Parathyroid adenoma (tissue), 2 donors: ENCODE measurements at regions not wholly inside any gene's neighbourhood (a gene's known extent, or its start where the extent isn't known, plus 50 kb on each side); places are given as distances from the start of the nearest gene placed in this dataset.
"Not testable (repeated sequence)": the region's sequence is repeated elsewhere in the genome, so short reads cannot be mapped to it uniquely, and the experiment has no call there.

Experiments used
- H2AFZ ChIP-seq: fragments of 300-600 bp; sonication (generic); one replicate; pipeline ENCODE4 v1.7.0; 2017; ENCODE audit warnings: antibody characterized with exemption, mild to moderate bottlenecking
- H3K27ac ChIP-seq: fragments of 300-600 bp; sonication (generic); one replicate; pipeline ENCODE4 v1.7.0; 2017
- H3K27me3 ChIP-seq: fragments of 300-600 bp; sonication (generic); one replicate; pipeline ENCODE4 v1.7.0; 2017; ENCODE audit warnings: low read length; ENCODE audit not compliant: control insufficient read depth, insufficient read depth
- H3K36me3 ChIP-seq: fragments of 300-600 bp; sonication (generic); one replicate; pipeline ENCODE4 v1.7.0; 2017; ENCODE audit warnings: low read length; ENCODE audit not compliant: control insufficient read depth, insufficient read depth
- H3K4me1 ChIP-seq: fragments of 300-600 bp; sonication (generic); one replicate; pipeline ENCODE4 v1.7.0; 2017; ENCODE audit warnings: control low read depth
- H3K4me2 ChIP-seq: fragments of 300-600 bp; sonication (generic); one replicate; pipeline ENCODE4 v1.7.0; 2017; ENCODE audit warnings: low read length
- H3K4me3 ChIP-seq: fragments of 300-600 bp; sonication (generic); one replicate; pipeline ENCODE4 v1.7.0; 2017; ENCODE audit warnings: low read depth, low read length
- H3K79me2 ChIP-seq: fragments of 300-600 bp; sonication (generic); one replicate; pipeline ENCODE4 v1.7.0; 2017; ENCODE audit warnings: control low read depth
- H3K9ac ChIP-seq: fragments of 300-600 bp; sonication (generic); one replicate; pipeline ENCODE4 v1.7.0; 2017; ENCODE audit warnings: mild to moderate bottlenecking
- H3K9me3 ChIP-seq: fragments of 300-600 bp; sonication (generic); one replicate; pipeline ENCODE4 v1.7.0; 2017; ENCODE audit warnings: low read length; ENCODE audit not compliant: control insufficient read depth
- CTCF ChIP-seq: fragments of 300-600 bp; sonication (generic); IDR thresholded peaks from one replicate; pipeline ENCODE4 v1.7.0; 2017; ENCODE audit warnings: antibody characterized with exemption, mild to moderate bottlenecking
- donor health status: primary hyperparathyroidism.

- no peak overlapping the region for H3K4me2 ChIP-seq
- no peaks in the 10 kb centered on the region for H3K27me3 ChIP-seq
- H2AFZ ChIP-seq, result no peak overlapping the region
- H3K9me3 ChIP-seq, result no peaks in the 10 kb centered on the region
- H3K79me2 ChIP-seq, result no peaks in the 10 kb centered on the region
- no peaks in the 10 kb centered on the region for H3K4me1 ChIP-seq
- no peaks in the 10 kb centered on the region for H3K36me3 ChIP-seq
- H3K4me3 ChIP-seq, result no peak overlapping the region
- H3K9ac ChIP-seq, result no peak overlapping the region
- H3K27ac ChIP-seq, result no peak overlapping the region
- no peak for TF ChIP-seq CTCF
These were observed 215.5 kb upstream of the TNC start for GRCh38 chr9:115333277-115334070.

GRCh38 chr9:115335439-115335838 lies 217.5 kb upstream of the TNC start:
- Histone ChIP-seq H3K4me3 (no peak overlapping the region), H3K4me1 (no peaks in the 10 kb centered on the region), H3K9ac (no peak overlapping the region), H3K79me2 (no peaks in the 10 kb centered on the region), H2AFZ (no peak overlapping the region), H3K4me2 (no peak overlapping the region), H3K9me3 (no peaks in the 10 kb centered on the region), H3K27ac (no peak overlapping the region), H3K27me3 (no peaks in the 10 kb centered on the region), H3K36me3 (no peaks in the 10 kb centered on the region)
- no peak for TF ChIP-seq CTCF

GRCh38 chr9:115340314-115340713 lies 222.4 kb upstream of the TNC start:
- H3K4me3 ChIP-seq, result no peak overlapping the region
- H3K9me3 ChIP-seq, result no peaks in the 10 kb centered on the region
- no peaks in the 10 kb centered on the region for H3K4me1 ChIP-seq
- H3K36me3 ChIP-seq, result no peaks in the 10 kb centered on the region
- H3K79me2 ChIP-seq, result no peaks in the 10 kb centered on the region
- H3K27me3 ChIP-seq, result no peaks in the 10 kb centered on the region
- no peak overlapping the region for H3K27ac ChIP-seq
- H3K4me2 ChIP-seq, result no peak overlapping the region
- H2AFZ ChIP-seq, result no peak overlapping the region
- TF ChIP-seq CTCF, result no peak
- no peak overlapping the region for H3K9ac ChIP-seq

GRCh38 chr9:115341426-115341825 lies 223.5 kb upstream of the TNC start:
- H3K27me3 ChIP-seq, result no peaks in the 10 kb centered on the region
- H3K4me1 ChIP-seq, result no peaks in the 10 kb centered on the region
- H3K4me3 ChIP-seq, result no peak overlapping the region
- no peak overlapping the region for H2AFZ ChIP-seq
- H3K4me2 ChIP-seq, result no peak overlapping the region
- H3K9me3 ChIP-seq, result no peaks in the 10 kb centered on the region
- H3K27ac ChIP-seq, result no peak overlapping the region
- no peaks in the 10 kb centered on the region for H3K79me2 ChIP-seq
- TF ChIP-seq CTCF, result no peak
- H3K9ac ChIP-seq, result no peak overlapping the region
- no peaks in the 10 kb centered on the region for H3K36me3 ChIP-seq

- H2AFZ ChIP-seq, H3K4me3 ChIP-seq, H3K27me3 ChIP-seq, H3K27ac ChIP-seq, H3K9me3 ChIP-seq, H3K79me2 ChIP-seq, H3K4me2 ChIP-seq, H3K4me1 ChIP-seq, H3K36me3 ChIP-seq, H3K9ac ChIP-seq: not testable (repeated sequence)
These were observed 229.8 kb upstream of the TNC start for GRCh38 chr9:115347776-115348175.

GRCh38 chr9:115348936-115349335 lies 231.0 kb upstream of the TNC start:
- not testable (repeated sequence) for H3K27me3 ChIP-seq, H3K27ac ChIP-seq, H3K4me1 ChIP-seq, H3K79me2 ChIP-seq, H3K9ac ChIP-seq, H3K9me3 ChIP-seq, H3K4me3 ChIP-seq, H3K4me2 ChIP-seq, H3K36me3 ChIP-seq, H2AFZ ChIP-seq
